CD14-positive monocyte (primary cell): ENCODE measurements at regions not wholly inside any gene's neighbourhood (a gene's known extent, or its start where the extent isn't known, plus 50 kb on each side); places are given as distances from the start of the nearest gene placed in this dataset.

ENCODE experiments used
- DNase-seq, 3 donors: peaks; one replicate each; pipeline ENCODE4 v3.0.0-alpha.2; 2011 to 2022
- H2AFZ ChIP-seq: 2 replicates; pipeline ENCODE4 v1.6.0; 2012; ENCODE audit warnings: mild to moderate bottlenecking, low read depth, low read length, inconsistent platforms; ENCODE audit not compliant: insufficient read depth, poor library complexity, severe bottlenecking
- H3K27ac ChIP-seq, 2 donors: 1 replicate in 1 of 2; 2 replicates in 1 of 2; pipeline ENCODE4 v1.5.1; 2012 to 2013; ENCODE audit warnings: low read length in 2 of 2, control low read depth in 1 of 2, inconsistent platforms in 1 of 2, low read depth in 1 of 2, mild to moderate bottlenecking in 1 of 2
- H3K27me3 ChIP-seq, 2 donors: one replicate each; pipeline versions ENCODE4 v1.6.0 to v1.6.1; 2011 to 2013; ENCODE audit warnings: low read length in 2 of 2; ENCODE audit not compliant: control insufficient read depth in 2 of 2, insufficient read depth in 2 of 2
- H3K36me3 ChIP-seq, 2 donors: replicated peaks in 1 of 2; 1 replicate in 1 of 2; 2 replicates in 1 of 2; pipeline versions ENCODE4 v1.5.1 to v1.6.1; 2012 to 2013; ENCODE audit warnings: low read length in 2 of 2, control low read depth in 1 of 2, inconsistent platforms in 1 of 2, mild to moderate bottlenecking in 1 of 2; ENCODE audit not compliant: insufficient read depth in 2 of 2, control insufficient read depth in 1 of 2
- H3K4me1 ChIP-seq, 2 donors: 1 replicate in 1 of 2; 2 replicates in 1 of 2; pipeline versions ENCODE4 v1.5.1 to v1.6.1; 2012 to 2013; ENCODE audit warnings: low read length in 2 of 2, control low read depth in 1 of 2, inconsistent platforms in 1 of 2, mild to moderate bottlenecking in 1 of 2, moderate library complexity in 1 of 2; ENCODE audit not compliant: insufficient read depth in 2 of 2, control insufficient read depth in 1 of 2
- H3K4me2 ChIP-seq: replicated peaks from 2 replicates; pipeline ENCODE3; 2012; ENCODE audit warnings: low read length, moderate library complexity, mild to moderate bottlenecking; ENCODE audit not compliant: poor library complexity, severe bottlenecking; ENCODE audit errors: extremely low read depth
- H3K4me3 ChIP-seq, 3 experiments: fragments of 200-600 bp in 1 of 3; sonication (generic) in 1 of 3; replicated peaks in 1 of 3; 1 replicate in 2 of 3; 2 replicates in 1 of 3; pipeline ENCODE4 v1.5.1; 2011 to 2013; ENCODE audit warnings: low read length in 3 of 3, mild to moderate bottlenecking in 3 of 3, control low read depth in 2 of 3, low read depth in 2 of 3, inconsistent platforms in 1 of 3, moderate library complexity in 1 of 3
- H3K79me2 ChIP-seq: 2 replicates; pipeline ENCODE4 v1.6.0; 2012; ENCODE audit warnings: mild to moderate bottlenecking, control low read depth, inconsistent platforms, low read length, moderate library complexity; ENCODE audit not compliant: insufficient read depth
- H3K9ac ChIP-seq: 2 replicates; pipeline ENCODE4 v1.6.0; 2017; ENCODE audit warnings: low read length, mild to moderate bottlenecking; ENCODE audit not compliant: insufficient read depth, poor library complexity, severe bottlenecking
- H3K9me3 ChIP-seq, 2 donors: replicated peaks in 1 of 2; 1 replicate in 1 of 2; 2 replicates in 1 of 2; pipeline versions ENCODE4 v1.5.1 to v1.6.1; 2012 to 2013; ENCODE audit warnings: low read length in 2 of 2, control low read depth in 1 of 2; ENCODE audit not compliant: control insufficient read depth in 1 of 2, insufficient read depth in 1 of 2
- H4K20me1 ChIP-seq: 2 replicates; pipeline ENCODE4 v1.6.0; 2012; ENCODE audit warnings: mild to moderate bottlenecking, low read length, control low read depth, moderate library complexity; ENCODE audit not compliant: insufficient read depth
- H3K27ac Mint-ChIP-seq, 7 donors: one replicate each; pipeline ENCODE4 v1.8.0; 2020; ENCODE audit warnings: mild to moderate bottlenecking in 7 of 7, mixed read lengths in 7 of 7, moderate library complexity in 6 of 7, inconsistent platforms in 2 of 7
- H3K27me3 Mint-ChIP-seq, 3 donors: one replicate each; pipeline ENCODE4 v1.8.0; 2021 to 2022; ENCODE audit warnings: low read depth in 3 of 3, mild to moderate bottlenecking in 3 of 3, mixed read lengths in 3 of 3, moderate library complexity in 3 of 3, inconsistent platforms in 1 of 3
- H3K36me3 Mint-ChIP-seq, 2 donors: one replicate each; pipeline ENCODE4 v1.8.0; 2020; ENCODE audit warnings: mixed read lengths in 2 of 2, inconsistent platforms in 1 of 2, mild to moderate bottlenecking in 1 of 2
- H3K4me1 Mint-ChIP-seq: one replicate; pipeline ENCODE4 v1.8.0; 2020; ENCODE audit warnings: mild to moderate bottlenecking, mixed read lengths
- H3K4me3 Mint-ChIP-seq, 2 donors: one replicate each; pipeline ENCODE4 v1.8.0; 2020; ENCODE audit warnings: mild to moderate bottlenecking in 2 of 2, mixed read lengths in 2 of 2, moderate library complexity in 1 of 2
- H3K9me3 Mint-ChIP-seq, 7 donors: one replicate each; pipeline ENCODE4 v1.8.0; 2020 to 2022; ENCODE audit warnings: mixed read lengths in 7 of 7, mild to moderate bottlenecking in 6 of 7, moderate library complexity in 6 of 7, inconsistent platforms in 2 of 7
- CTCF ChIP-seq: fragments of 200-600 bp; IDR thresholded peaks from one replicate; pipeline ENCODE4 v1.8.0; 2022; ENCODE audit warnings: antibody characterized with exemption, mild to moderate bottlenecking
- WGBS: methylation state at CpG from one replicate; pipeline ENCODE4 v1.1.5; 2013; ENCODE audit warnings: missing lambda C conversion rate; ENCODE audit not compliant: insufficient coverage; 5-methylcytosine and 5-hydroxymethylcytosine counted together
- intact Hi-C, 2 donors: fragments of 100-400 bp; cut with micrococcal nuclease; formaldehyde crosslinking; loops; one replicate each; pipeline versions ENCODE4 v1.15.0 to v1.15.1; 2023

- H2AFZ ChIP-seq, result no peak overlapping the region
- peaks cover 2 to 5% (median 2%) of the 10 kb centered on the region in 3 donors for H3K27me3 Mint-ChIP-seq
Measured at GRCh38 chr4:10207116-10207515, 90.5 kb upstream of the WDR1 start.

GRCh38 chr4:10205223-10205622 is 88.6 kb upstream of the WDR1 start:
- Histone ChIP-seq H3K9me3 (no peaks in the 10 kb centered on the region), H2AFZ (no peak overlapping the region), H3K9ac (no peak overlapping the region), H3K4me1 (no peaks in the 10 kb centered on the region), H4K20me1 (no peaks in the 10 kb centered on the region), H3K4me2 (no peak overlapping the region), H3K4me3 (no peak overlapping the region), H3K27me3 (no peaks in the 10 kb centered on the region), H3K36me3 (no peaks in the 10 kb centered on the region), H3K79me2 (no peaks in the 10 kb centered on the region), H3K27ac (no peak overlapping the region)
- peaks cover 2 to 5% (median 2%) of the 10 kb centered on the region in 3 donors for H3K27me3 Mint-ChIP-seq
- no peak overlapping the region for H3K27ac Mint-ChIP-seq
- peak in 2 of 3 donors; percentile 0 to 12 for DNase-seq
- H3K4me1 Mint-ChIP-seq, result no peaks in the 10 kb centered on the region
- intact Hi-C loops, result no loop called here
- H3K9me3 Mint-ChIP-seq, result peaks cover 0 to 8% (median 0%) of the 10 kb centered on the region in 7 donors
- H3K4me3 Mint-ChIP-seq, result no peak overlapping the region
- WGBS, result no CpG with 5 or more reads among the region's 1 CpG
- no peak for TF ChIP-seq CTCF
- no peaks in the 10 kb centered on the region for H3K36me3 Mint-ChIP-seq

More at GRCh38 chr4:10207116-10207515, 90.5 kb upstream of the WDR1 start:
- TF ChIP-seq CTCF, result no peak
- H3K79me2 ChIP-seq, result no peaks in the 10 kb centered on the region
- H3K9me3 Mint-ChIP-seq, result peaks cover 0 to 10% (median 2%) of the 10 kb centered on the region in 7 donors
- no peaks in the 10 kb centered on the region for H3K9me3 ChIP-seq
- H3K4me1 Mint-ChIP-seq, result no peaks in the 10 kb centered on the region
- no peaks in the 10 kb centered on the region for H3K36me3 Mint-ChIP-seq
- H4K20me1 ChIP-seq, result no peaks in the 10 kb centered on the region
- no peak overlapping the region for H3K4me2 ChIP-seq
- no peaks in the 10 kb centered on the region for H3K36me3 ChIP-seq
- H3K4me1 ChIP-seq, result no peaks in the 10 kb centered on the region
- WGBS, result 100% methylated on average over 1 of the region's 4 CpGs
- H3K27ac Mint-ChIP-seq, result no peak overlapping the region
- H3K4me3 Mint-ChIP-seq, result no peak overlapping the region
- no peaks in the 10 kb centered on the region for H3K27me3 ChIP-seq
- intact Hi-C loops, result no loop called here
- H3K9ac ChIP-seq, result no peak overlapping the region
- DNase-seq, result no peak
- no peak overlapping the region for H3K27ac ChIP-seq
- H3K4me3 ChIP-seq, result no peak overlapping the region
